HG02759 (cell line): ENCODE measurements at regions not wholly inside any gene's neighbourhood (a gene's known extent, or its start where the extent isn't known, plus 50 kb on each side); places are given as distances from the start of the nearest gene placed in this dataset.
A peak's percentile ranks its signal among the peaks of the same experiment; 100 is the strongest.
"Not testable (repeated sequence)": the region's sequence is repeated elsewhere in the genome, so short reads cannot be mapped to it uniquely, and the experiment has no call there.

Experiments used
- ATAC-seq: cut with Tn5 transposase; IDR thresholded peaks from one replicate; pipeline ENCODE4 v1.9.1; 2021; ENCODE audit warnings: mild to moderate bottlenecking, moderate library complexity; ENCODE audit not compliant: unreplicated experiment

- no peak for ATAC-seq
Observed at GRCh38 chr6:82573254-82573972, 209.8 kb downstream of the TPBG start.

- no peak for ATAC-seq
Observed at GRCh38 chr6:82576284-82576683, 212.7 kb downstream of the TPBG start.

- no peak for ATAC-seq
Observed at GRCh38 chr6:82584194-82584695, 220.6 kb downstream of the TPBG start.

GRCh38 chr6:82584856-82585255 is 221.2 kb downstream of the TPBG start:
- ATAC-seq = no peak

DNA sequence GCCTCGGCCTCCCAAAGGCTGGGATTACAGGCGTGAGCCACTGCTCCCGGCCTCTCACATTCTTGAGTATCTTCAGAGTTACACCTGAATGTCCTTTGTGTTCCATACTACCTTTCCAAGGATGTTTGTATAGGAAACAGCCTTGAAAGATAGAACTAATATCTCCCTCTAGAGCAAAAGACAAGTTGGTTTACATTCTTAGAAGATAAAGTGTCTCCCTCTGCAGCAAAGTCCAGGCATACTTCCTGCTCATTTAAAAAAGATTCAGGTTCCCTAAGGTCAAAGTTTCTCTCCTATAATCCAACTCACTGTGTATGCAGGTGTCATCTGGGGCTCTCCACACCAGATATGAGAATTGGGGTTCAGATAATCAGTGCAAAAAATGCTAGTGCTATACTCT is 224.4 kb downstream of the TPBG start:
- no peak for ATAC-seq

- no peak for ATAC-seq
Observed at GRCh38 chr6:82588859-82589412, 225.3 kb downstream of the TPBG start.

DNA sequence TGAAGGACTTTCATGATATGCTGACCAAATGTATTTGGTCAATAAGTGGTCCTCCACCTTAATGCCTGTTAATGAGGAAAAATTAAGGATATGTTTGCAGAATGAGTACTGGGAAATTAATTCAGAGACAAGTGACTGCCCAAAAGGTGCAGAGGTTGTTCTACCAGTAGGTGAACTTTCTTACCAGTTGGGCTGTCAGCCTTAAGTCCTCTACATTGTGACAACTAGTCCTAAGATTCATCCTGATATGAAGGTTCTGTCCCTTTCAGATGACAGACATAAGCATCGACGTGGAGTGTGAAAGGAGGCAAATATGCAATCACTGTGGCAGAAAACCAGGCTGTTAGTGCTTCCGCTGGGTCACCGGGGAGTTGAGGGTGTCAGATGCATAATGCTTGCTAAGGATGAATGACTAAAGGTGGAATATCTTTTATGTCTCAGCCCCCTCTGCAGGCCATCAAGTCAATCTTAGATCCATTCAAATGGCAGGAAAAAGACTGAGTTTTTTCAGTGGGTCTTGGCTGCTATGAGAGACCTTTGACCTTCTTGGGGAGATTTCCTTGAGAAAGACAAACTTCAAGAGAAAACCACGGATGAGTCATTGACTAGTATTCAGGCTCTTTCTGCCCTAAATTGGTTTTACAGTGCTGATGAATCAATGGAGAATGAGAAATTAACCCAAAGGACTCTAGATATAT is 226.0 kb downstream of the TPBG start:
- peak; percentile 79 for ATAC-seq

DNA sequence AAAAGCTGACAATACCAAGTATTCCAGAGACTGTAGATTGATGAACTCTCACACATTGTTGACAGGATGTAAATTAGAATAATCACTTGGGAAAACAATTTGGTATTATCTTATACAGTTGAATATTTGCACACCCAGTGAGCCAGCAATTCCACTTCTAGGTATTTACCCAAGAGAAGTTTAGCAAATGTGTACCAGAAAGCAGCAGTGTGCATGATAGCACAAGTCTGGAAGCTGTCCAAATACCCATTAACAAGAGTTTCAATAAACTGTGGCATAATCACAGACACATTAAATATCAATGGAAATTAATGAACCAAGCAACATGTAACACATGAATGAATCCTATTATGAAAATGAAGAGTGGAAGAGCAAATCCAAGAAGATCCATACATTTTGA is 233.6 kb downstream of the TPBG start:
- ATAC-seq = no peak

DNA sequence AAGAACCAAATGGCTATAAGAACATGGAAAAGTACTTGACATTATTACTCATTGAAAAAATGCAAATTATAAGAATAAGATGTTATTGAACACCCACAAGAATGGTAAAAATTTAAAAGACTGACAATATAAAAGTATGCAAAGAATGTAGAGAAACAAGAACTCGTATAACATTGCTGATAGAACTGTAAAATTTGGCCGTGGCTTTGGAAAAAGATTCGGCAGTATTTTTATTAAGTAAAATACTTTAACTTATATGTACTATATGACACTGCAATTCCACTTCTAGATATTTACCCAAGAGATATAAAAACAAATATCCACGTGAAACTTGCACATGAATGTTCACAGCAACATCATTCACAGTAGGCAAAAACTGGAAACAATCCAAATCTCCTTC is 239.2 kb downstream of the TPBG start:
- ATAC-seq = no peak

DNA sequence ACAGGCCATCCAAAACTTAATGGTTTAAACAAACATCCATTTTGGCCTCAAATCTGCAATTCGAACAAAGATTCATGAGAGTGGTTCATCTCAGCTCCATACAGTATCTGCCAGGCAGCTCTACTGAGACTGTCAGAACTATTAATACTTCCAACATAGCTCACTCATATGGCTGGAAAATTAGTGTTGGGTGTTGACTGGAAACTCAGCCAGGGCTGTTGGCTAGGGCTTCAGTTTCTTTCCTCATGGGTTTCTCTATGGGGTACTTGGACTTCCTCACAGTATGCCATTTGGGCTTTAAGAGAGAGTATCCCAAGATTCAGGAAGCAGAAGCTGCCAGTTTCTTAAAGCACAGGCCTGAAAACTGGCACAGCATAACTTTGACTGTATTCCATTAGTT is 240.3 kb downstream of the TPBG start:
- no peak for ATAC-seq

DNA sequence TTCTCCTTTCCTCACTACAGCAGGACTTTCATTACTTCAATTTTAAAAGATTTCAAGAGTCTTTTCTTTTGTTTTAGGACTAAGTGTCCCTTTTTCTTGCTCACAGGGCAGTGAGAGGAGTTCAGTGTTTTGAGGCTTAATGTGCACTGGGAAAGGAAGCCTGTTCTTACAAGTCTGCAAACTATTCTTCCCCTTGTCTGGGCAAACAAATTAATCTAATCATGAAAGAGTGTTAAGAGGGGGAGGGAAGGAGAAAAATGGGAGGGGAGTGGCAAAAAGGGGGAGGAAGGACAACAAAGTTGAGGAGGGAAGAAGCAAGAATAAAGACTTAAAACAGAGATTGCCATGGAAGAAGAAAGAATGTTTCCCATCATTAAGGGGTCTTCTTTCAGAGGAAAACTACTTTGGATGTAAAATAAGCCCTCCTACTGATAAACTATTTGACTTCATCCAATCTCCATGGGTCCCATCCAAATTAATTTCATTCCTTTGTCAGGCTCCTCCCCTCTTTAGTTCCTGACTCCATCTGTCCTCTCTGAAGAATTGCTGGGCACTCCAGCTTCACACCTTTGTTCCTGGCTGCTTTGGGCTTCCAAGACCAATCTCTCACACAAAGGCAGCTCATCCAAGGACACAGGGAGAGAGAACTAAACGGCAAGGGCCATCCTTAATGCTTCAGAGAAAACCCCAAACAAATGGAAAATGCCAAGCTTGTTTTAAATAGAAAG is 244.5 kb downstream of the TPBG start:
- no peak for ATAC-seq

DNA sequence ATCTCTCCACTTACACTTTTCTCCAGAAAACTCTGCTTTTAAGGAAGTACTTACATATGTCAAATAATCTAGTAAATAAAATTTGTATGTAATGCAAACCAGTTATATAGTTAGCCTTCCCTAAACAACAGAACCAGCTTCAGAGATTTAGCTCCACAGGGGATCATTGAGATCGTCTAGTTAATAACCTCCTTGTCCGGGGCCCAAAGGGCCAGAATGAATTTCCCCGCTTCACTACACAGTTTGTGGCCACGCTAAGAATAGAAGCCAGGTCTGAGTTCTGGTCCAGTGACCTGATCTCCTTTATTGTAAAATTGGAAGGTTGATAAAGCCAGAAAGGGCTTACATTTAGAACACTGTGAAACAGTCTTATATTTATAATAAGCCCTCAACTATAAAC is 245.2 kb downstream of the TPBG start:
- ATAC-seq = no peak

DNA sequence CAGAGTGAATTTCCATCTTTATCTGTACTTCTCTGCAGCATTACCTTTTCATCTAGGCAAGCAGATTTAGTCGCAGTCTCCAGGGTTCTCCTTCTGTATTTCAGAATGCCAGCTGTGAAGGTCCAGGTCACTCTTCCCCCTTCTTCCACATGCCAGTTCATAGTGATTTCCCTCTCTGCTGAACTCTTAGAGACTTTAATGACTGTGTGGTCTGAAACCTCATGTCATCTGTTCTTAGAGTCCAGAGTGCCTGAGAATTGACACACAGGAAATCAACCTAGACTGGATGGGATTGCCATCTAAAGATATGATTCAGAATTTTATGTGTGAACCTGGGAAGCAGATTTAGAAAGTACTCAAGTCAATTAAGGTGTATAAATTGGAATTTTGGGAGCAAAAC is 248.1 kb downstream of the TPBG start:
- ATAC-seq = no peak

DNA sequence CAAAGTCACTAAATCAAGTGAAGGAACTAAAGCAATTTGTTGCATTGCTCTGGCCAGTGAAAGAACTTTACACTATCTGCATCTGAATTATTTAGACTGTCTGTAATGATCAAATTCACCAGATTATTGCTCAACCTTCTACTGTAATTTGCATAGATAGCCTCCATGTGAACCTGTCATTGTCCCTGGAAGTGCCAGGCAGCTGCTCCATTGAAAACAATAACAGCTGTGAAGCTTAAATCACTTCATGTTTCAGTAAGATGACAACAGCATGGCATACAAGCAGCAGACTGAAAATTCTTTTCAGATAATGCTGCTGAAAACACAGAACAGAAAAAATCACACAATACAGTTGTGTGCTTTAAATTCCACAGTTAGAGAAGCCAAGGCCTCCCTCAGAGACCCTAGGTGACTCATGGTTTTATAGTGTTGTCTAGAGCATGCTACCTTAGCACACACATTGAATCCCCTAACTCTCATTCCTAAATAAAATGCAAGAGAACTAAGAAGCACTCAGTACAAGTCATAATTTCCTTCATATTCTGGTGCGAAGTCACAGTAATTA is 248.9 kb downstream of the TPBG start:
- ATAC-seq = no peak

- ATAC-seq = no peak
Observed at GRCh38 chr6:82614518-82614917, 250.9 kb downstream of the TPBG start.

- ATAC-seq = no peak
Observed at GRCh38 chr6:82616386-82617028, 252.9 kb downstream of the TPBG start.

DNA sequence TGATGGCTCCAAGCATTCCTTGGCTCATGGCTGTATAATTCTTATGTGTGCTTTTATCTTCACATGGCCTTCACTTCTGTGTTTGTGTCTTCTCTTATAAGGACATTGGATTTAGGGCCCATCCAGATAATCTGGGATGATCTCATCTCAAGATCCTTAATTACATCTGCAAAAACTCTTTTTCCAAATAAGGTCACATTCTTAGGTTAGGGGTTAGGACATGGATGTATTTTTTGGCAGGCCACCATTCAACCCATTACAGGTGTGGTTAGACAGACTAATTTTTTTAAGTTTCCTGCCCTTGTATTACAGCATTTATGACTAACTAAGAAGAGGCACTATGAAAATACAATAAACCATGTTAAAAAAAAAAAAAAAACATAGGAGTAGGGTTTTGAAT is 254.0 kb downstream of the TPBG start:
- no peak for ATAC-seq

- no peak for ATAC-seq
Observed at GRCh38 chr6:82619573-82619972, 256.0 kb downstream of the TPBG start.

DNA sequence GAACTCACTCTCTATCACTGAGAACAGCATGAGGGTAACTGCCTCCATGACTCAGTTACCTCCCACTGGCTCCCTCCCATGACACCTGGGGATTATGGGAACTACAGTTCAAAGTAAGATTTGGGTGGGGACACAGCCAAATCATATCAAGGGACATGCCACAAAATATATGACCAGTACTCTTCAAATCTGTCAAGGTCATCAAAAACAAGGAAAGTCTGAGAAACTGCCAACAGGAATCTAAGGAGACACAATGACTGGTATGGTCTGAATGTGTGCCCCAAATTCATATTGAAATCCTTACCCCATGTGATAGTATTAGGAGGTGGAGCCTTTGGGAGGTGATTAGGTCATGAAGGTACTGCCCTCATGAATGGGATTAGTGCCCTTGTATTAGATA is 258.8 kb downstream of the TPBG start:
- no peak for ATAC-seq

DNA sequence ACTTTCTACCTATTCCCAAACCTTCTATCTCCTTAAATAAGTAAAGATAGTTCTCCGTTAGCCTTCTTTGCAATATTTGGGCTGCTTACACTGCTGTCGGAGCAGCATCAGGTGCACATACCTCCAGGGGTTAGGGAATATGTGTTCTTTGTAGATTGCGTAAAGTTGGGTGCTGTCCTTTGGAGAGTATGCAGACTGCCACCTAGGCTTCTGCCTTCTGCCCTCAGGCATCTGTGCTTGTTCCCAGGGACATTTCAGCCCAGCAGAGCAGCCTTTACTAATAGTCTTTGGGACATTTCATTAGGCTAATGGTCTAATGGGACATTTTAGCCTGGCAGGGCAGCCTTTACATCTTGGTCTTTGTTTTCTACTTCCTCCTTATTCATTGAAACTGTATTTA is 260.6 kb downstream of the TPBG start:
- ATAC-seq = no peak

DNA sequence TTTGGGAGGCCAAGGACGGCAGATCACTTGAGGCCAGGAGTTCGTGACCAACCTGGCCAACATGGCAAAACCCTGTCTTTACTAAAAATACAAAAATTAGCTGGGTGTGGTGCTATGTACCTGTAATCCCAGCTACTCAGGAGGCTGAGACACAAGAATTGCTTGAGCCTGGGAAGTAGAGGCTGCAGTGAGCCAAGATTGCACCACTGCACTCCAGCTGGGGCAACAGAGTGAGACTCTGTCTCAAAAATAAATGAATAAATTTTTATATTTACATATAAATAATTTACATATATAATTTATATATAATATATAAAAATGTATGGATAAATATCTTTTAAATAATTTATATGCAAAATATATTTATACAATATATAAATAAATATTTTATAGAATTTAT is 263.3 kb downstream of the TPBG start:
- ATAC-seq = not testable (repeated sequence)
